Suprapubic skin (tissue), 3 donors: ENCODE measurements at regions not wholly inside any gene's neighbourhood (a gene's known extent, or its start where the extent isn't known, plus 50 kb on each side); places are given as distances from the start of the nearest gene placed in this dataset.

Experiments
- CTCF ChIP-seq, 2 donors: fragments of 200-600 bp in 1 of 2; fragments of 450-650 bp in 1 of 2; sonication (generic) in 1 of 2; IDR thresholded peaks; one replicate each; pipeline ENCODE4 v1.5.1; 2016 to 2019; ENCODE audit warnings: antibody characterized with exemption in 2 of 2, mild to moderate bottlenecking in 1 of 2, moderate library complexity in 1 of 2
- POLR2AphosphoS5 ChIP-seq, 3 donors: sonication (generic); formaldehyde crosslinking; IDR thresholded peaks; one replicate each; pipeline ENCODE4 v1.6.1; 2017; ENCODE audit warnings: antibody characterized with exemption in 3 of 3

GRCh38 chr4:103292959-103293358, 94.8 kb upstream of the CENPE start:
- no peak for TF ChIP-seq CTCF (IDR thresholded peaks at IDR 0.05)
- no peak for TF ChIP-seq POLR2AphosphoS5 (IDR thresholded peaks at IDR 0.05)
